OCI-LY3 (cell line): ENCODE measurements at regions not wholly inside any gene's neighbourhood (a gene's known extent, or its start where the extent isn't known, plus 50 kb on each side); places are given as distances from the start of the nearest gene placed in this dataset.

Source experiments
- H2AFZ ChIP-seq: fragments of 200-600, 300-600 bp; shearing (Covaris generic); 2 replicates; pipeline ENCODE4 v1.6.0; 2014; ENCODE audit warnings: antibody characterized with exemption, low read depth, low read length
- H3K27ac ChIP-seq: fragments of 200-600, 300-600 bp; sonication (generic); 2 replicates; pipeline ENCODE4 v1.5.1; 2014; ENCODE audit warnings: mild to moderate bottlenecking, low read length, moderate library complexity, mixed read lengths
- H3K27me3 ChIP-seq: fragments of 200-600, 300-600 bp; sonication (generic); 2 replicates; pipeline ENCODE4 v1.6.1; 2014; ENCODE audit warnings: low read depth, low read length, mixed read lengths
- H3K36me3 ChIP-seq: fragments of 200-600, 300-600 bp; sonication (generic); replicated peaks from 2 replicates; pipeline ENCODE3; 2014; ENCODE audit warnings: low read depth, low read length, mixed read lengths
- H3K4me1 ChIP-seq: fragments of 300-600, 200-600 bp; sonication (generic); 2 replicates; pipeline ENCODE4 v1.6.1; 2014; ENCODE audit warnings: low read length, mixed read lengths
- H3K4me2 ChIP-seq: fragments of 200-600, 300-600 bp; sonication (generic); 2 replicates; pipeline ENCODE4 v1.6.1; 2014; ENCODE audit warnings: low read length, mixed read lengths
- H3K4me3 ChIP-seq: fragments of 300-600, 200-600 bp; sonication (generic); 2 replicates; pipeline ENCODE4 v1.5.1; 2014; ENCODE audit warnings: antibody characterized with exemption, mild to moderate bottlenecking, low read length, moderate library complexity
- H3K79me2 ChIP-seq: fragments of 300-600, 200-600 bp; shearing (Covaris generic); 2 replicates; pipeline ENCODE4 v1.6.1; 2014; ENCODE audit warnings: mild to moderate bottlenecking, low read length, mixed read lengths
- H3K9ac ChIP-seq: fragments of 300-600, 200-600 bp; shearing (Covaris generic); 2 replicates; pipeline ENCODE4 v1.6.0; 2014; ENCODE audit warnings: mild to moderate bottlenecking, low read length, moderate library complexity
- H3K9me3 ChIP-seq: fragments of 200-600, 300-600 bp; shearing (Covaris generic); 2 replicates; pipeline ENCODE4 v1.6.1; 2014; ENCODE audit warnings: low read length, mixed read lengths; ENCODE audit not compliant: insufficient read depth
- H4K20me1 ChIP-seq: fragments of 200-600, 300-600 bp; sonication (generic); 2 replicates; pipeline ENCODE4 v1.6.1; 2016; ENCODE audit warnings: low read length, mixed read lengths; ENCODE audit not compliant: insufficient read depth
- CTCF ChIP-seq: fragments of 200-600, 300-600 bp; sonication (generic); IDR thresholded peaks from 2 replicates; pipeline ENCODE4 v1.5.1; 2014; ENCODE audit warnings: antibody characterized with exemption, low read length, low read depth
- EZH2phosphoT487 ChIP-seq: fragments of 200-600 bp; shearing (Covaris generic); IDR thresholded peaks from 2 replicates; pipeline ENCODE4 v1.6.1; 2018; ENCODE audit warnings: antibody characterized with exemption, mixed run types, low read depth

GRCh38 chr10:108252771-108253170 is 1088.3 kb upstream of the SORCS1 start:
- Histone ChIP-seq H3K9ac (no peak overlapping the region), H3K4me2 (no peak overlapping the region), H3K4me1 (no peaks in the 10 kb centered on the region), H3K79me2 (no peaks in the 10 kb centered on the region), H3K27ac (no peak overlapping the region), H3K27me3 (no peaks in the 10 kb centered on the region), H4K20me1 (no peaks in the 10 kb centered on the region), H3K36me3 (no peaks in the 10 kb centered on the region), H3K4me3 (no peak overlapping the region), H2AFZ (no peak overlapping the region), H3K9me3 (no peaks in the 10 kb centered on the region)
- TF ChIP-seq EZH2phosphoT487 (no peak), CTCF (no peak)

- Histone ChIP-seq H3K9me3 (no peaks in the 10 kb centered on the region), H2AFZ (no peak overlapping the region), H3K4me1 (no peaks in the 10 kb centered on the region), H3K36me3 (no peaks in the 10 kb centered on the region), H3K9ac (no peak overlapping the region), H4K20me1 (no peaks in the 10 kb centered on the region), H3K27ac (no peak overlapping the region), H3K27me3 (no peaks in the 10 kb centered on the region), H3K4me2 (no peak overlapping the region), H3K4me3 (no peak overlapping the region), H3K79me2 (no peaks in the 10 kb centered on the region)
- TF ChIP-seq CTCF (no peak), EZH2phosphoT487 (no peak)
Measured at GRCh38 chr10:108250936-108251620, 1086.6 kb upstream of the SORCS1 start.

GRCh38 chr10:108249940-108250339 is 1085.4 kb upstream of the SORCS1 start:
- H3K36me3 ChIP-seq = no peaks in the 10 kb centered on the region
- H3K9ac ChIP-seq = no peak overlapping the region
- no peak for TF ChIP-seq EZH2phosphoT487
- no peak for TF ChIP-seq CTCF
- H3K79me2 ChIP-seq = no peaks in the 10 kb centered on the region
- H2AFZ ChIP-seq = no peak overlapping the region
- H3K4me2 ChIP-seq = no peak overlapping the region
- no peaks in the 10 kb centered on the region for H3K4me1 ChIP-seq
- H3K9me3 ChIP-seq = no peaks in the 10 kb centered on the region
- no peak overlapping the region for H3K27ac ChIP-seq
- H3K27me3 ChIP-seq = no peaks in the 10 kb centered on the region
- no peak overlapping the region for H3K4me3 ChIP-seq
- H4K20me1 ChIP-seq = no peaks in the 10 kb centered on the region

GRCh38 chr10:108244443-108245228 is 1080.1 kb upstream of the SORCS1 start:
- no peak overlapping the region for H3K27ac ChIP-seq
- H3K27me3 ChIP-seq = no peaks in the 10 kb centered on the region
- H2AFZ ChIP-seq = no peak overlapping the region
- no peaks in the 10 kb centered on the region for H4K20me1 ChIP-seq
- no peaks in the 10 kb centered on the region for H3K79me2 ChIP-seq
- no peak overlapping the region for H3K4me2 ChIP-seq
- no peak overlapping the region for H3K9ac ChIP-seq
- no peaks in the 10 kb centered on the region for H3K9me3 ChIP-seq
- H3K4me1 ChIP-seq = no peaks in the 10 kb centered on the region
- no peaks in the 10 kb centered on the region for H3K36me3 ChIP-seq
- no peak overlapping the region for H3K4me3 ChIP-seq
- no peak for TF ChIP-seq EZH2phosphoT487
- TF ChIP-seq CTCF = no peak
